HG03457 (cell line): ENCODE measurements at regions not wholly inside any gene's neighbourhood (a gene's known extent, or its start where the extent isn't known, plus 50 kb on each side); places are given as distances from the start of the nearest gene placed in this dataset.
"Not testable (repeated sequence)": the region's sequence is repeated elsewhere in the genome, so short reads cannot be mapped to it uniquely, and the experiment has no call there.

ENCODE experiments used
- ATAC-seq: cut with Tn5 transposase; IDR thresholded peaks from one replicate; pipeline ENCODE4 v1.9.1; 2021; ENCODE audit warnings: moderate number of reproducible peaks; ENCODE audit not compliant: unreplicated experiment

DNA sequence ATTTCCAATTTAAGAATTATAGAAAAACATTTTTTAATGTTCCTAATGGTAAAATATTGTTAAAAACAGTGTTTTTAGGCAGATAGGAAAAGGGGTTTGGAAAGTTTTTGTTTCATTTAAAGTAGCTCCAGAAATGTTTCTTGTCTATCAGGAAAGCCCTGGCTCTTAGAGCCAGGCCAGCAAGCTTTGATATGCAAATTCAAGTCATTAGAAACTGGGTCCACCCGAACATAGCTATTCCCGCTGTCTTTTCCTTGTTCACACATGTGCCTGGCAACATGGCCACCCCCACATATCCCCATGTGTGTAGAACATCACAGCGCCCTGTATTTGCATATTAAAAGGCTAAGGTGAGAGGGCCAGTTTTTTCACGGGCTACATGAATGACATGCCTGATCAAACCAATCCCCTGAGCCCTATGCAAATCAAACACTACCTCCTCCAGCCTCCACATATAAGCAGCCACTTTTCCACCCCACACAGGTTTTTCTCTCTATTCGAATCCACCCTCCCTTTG, 925.3 kb upstream of the CDH10 start:
- ATAC-seq: no peak

DNA sequence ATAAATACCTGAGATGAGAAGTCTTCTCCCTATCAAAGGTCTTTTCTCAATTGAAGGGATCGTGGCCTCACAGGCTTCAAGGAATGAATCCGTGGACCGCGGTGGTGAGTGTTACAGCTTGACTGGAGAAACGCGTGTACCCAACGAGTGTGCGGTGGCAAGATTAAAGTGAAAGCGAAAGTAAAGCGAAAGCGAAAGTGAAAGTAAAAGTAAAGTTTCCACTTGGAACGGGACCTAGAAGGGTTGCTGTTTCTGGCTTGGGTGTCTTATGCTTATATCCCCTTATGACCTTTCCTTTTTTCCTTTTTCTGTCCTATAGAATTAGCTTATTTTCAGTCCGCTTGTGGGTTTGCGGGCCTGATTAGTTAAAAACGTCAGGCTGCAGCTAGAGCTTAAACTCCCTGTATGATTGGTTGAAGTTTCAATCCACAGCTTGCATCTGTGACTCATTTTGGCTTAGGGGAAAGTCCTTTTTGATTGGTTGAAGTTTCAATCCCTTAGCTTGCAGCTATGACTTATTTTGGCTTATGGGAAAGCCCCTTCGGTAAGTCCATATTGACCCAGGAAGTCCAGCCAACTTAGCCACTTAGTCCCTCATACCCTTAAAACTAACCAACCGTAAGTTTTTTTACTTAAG, 924.3 kb upstream of the CDH10 start:
- ATAC-seq: no peak

DNA sequence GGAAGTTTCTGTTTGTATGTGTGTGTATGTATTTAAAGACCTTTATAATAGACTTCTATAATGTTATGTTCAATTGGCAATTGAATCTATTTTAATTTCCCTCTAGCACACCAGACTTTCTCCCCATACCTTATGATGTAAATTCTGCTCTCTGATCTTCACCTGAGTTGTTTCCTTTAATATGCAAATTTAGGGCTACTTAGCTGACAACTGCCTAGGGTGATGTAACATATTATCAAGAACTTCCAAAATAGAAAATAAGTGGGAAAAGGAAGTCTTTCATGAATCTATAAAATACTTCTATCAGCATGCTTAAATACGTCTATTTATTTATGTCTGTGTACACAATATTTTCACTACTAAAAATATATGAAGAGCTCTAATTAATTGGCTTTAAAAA, 923.5 kb upstream of the CDH10 start:
- ATAC-seq: no peak

DNA sequence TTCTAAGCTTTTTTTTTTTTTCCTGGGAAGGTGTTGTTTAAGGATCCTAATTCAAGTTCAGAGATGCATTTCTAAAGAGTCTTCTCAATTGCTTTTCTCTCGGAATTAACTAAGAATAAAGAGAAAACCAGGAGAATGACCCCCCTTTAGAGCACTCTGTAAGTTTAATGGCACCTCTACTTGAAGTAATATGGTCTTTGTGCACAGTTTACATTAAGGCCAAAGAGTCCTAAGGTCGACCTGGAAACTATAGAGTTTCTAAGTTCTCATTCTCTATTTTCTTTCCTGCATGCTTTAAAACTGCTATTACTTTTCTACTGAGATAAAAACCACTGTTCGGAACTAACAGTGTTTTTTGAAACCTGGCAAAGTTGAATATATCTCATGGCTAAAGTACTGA, 923.1 kb upstream of the CDH10 start:
- ATAC-seq: no peak

DNA sequence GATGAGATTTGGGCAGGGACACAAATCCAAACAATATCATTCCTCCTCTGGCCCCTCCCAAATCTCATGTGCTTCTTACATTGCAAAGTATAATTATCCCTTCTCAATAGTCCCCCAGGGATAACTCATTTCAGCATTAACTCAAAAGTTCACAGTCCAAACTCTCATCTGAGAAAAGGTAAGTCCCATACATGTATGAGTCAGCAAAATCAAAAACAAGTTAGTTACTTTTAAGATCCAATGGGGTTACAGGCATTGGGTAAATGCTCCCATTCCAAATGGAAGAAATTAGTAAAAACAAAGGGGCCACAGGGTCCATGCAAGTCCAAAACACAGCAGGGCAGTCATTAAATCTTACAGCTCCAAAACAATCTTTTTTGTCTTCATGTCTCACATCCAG, 917.9 kb upstream of the CDH10 start:
- ATAC-seq: no peak

DNA sequence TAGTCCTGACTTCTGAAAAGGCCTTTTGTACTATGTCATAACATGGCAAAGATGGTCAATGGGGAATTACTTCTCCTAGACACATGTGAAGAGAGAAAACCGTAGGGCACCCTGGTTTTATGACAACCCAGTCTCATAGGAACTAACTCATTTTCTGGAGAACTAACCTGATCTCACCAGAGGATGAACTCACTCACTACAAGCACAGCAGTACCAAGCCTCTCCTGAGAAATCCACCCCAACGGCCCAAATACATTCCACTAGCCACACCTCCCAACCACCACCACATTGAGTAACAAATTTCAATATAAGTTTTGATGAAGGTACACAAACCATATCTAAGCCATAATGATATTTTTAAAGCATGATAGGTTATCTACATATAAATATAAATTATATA, 909.3 kb upstream of the CDH10 start:
- no peak for ATAC-seq

DNA sequence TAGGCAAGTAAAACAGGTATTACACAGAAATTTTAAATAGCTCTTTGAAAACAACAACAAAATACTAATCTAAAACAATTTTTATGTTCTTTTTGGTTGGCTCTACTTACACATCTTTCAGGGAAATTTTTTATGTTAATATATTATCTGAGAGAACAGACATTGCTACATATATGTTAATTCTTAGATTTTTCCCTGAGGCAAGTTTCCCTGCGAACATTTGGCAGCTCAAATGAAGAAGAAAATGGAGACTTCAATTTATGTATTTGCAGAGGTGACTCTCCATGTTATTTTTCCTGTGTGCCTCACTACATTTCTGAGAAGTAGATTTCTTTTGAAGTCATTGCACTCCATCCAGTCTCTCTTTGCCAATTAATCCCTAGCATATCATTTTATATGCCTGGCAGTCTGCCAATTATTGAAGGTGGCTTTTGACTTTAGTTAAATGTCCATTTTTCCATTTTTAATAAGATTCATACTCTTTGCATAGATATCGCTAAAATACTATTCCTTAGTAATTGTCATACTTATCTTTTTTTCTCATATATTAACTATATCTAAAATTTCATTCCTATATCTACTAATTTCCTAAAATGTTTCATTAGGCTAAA, 908.2 kb upstream of the CDH10 start:
- ATAC-seq: no peak

DNA sequence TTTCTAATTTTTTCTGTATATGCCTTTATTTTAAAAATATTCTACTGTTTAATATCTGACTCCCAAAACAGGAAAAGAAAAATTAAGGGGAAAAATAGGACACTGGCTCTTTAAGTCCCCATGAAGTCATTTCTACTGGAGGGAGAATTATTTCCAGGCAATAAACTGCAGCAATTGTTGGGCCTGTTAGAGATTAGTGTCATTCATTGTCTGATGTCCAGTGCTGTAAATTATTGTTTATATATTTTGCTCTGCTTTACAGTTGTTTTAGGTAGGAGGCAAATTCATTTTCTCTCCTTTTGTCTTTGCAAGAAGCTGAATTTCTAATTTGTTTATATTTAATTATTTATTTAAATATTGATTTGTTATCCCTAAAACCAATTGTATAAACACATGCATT, 906.0 kb upstream of the CDH10 start:
- no peak for ATAC-seq

DNA sequence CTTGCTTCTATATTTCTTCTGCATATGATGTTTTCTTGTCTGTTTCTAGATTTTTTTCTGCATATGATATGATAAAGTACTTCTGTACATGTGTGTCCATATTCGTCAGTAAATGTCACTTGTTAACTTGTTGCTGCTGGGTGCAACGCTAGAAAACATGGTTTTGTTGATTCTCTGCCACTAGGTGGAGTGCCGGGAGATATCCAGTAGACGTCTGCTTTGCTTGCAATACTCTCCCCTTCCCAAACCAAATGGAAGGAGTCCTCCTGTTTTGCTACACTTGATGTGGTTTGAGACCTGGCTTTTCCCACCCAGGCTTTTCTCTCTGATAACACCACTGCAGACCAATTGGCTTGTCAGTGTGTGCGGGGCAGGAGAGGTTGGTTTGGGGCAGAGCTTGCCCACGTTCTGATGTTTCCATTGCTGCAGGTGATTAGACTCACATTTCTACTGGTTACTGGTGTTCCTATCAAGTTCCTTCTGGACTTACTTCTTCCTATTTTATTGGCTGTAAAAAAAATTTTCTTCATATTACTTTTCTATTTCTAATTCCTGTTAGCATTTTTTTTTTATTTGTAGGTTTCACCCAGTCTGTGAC, 900.0 kb upstream of the CDH10 start:
- ATAC-seq: no peak

DNA sequence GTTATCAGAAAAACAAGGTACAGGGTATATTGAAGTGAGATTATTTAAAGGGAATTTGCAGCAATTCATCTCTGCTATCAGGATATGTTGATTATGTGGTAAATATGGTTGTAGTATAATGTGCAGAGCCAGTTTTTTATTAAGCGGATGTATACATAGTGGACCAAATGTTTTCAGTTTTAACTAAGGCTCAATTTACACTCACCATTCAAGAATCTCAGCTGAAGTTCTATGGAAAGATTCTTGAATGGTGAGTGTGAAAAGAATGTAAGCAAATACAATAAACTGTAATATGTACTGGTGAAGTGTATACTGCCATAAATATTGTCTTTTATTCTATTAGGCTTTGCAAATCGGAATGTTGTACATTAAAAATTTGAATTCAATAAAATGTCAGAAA, 895.9 kb upstream of the CDH10 start:
- ATAC-seq: no peak

DNA sequence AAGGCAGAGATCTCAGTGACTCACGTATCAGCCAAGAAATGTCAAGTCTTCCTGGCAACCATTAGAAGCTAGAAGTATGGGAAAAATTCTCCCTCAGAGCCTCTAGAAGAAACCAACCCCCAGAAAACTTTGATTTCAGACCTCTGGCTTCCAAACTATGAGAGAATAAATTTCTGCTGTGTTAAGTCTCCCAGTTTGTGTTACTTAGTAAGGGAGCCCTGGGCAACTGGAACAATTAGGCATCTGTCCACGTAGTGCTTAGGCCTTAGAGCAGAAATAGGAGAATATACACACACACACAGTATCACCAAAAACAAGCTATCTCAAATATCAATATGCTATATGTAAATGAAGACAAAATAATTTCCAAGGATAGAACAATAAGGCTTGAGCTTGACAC, 894.8 kb upstream of the CDH10 start:
- no peak for ATAC-seq

DNA sequence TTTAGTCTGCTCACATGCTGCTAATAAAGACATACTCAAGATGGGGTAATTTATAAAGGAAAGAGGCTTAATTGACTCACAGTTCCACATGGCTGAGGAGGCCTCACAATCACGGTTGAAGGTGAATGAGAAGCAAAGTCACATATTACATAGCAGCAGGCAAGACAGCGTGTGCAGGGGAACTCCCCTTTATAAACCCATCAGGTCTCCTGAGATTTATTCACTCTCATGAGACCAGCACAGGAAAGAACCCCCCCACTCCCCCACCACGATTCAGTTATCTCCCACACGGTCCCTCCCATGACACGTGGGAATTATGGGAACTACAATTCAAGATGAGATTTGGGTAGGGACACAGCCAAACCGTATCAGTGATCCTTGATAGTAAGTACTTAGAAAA, 891.7 kb upstream of the CDH10 start:
- ATAC-seq: not testable (repeated sequence)

DNA sequence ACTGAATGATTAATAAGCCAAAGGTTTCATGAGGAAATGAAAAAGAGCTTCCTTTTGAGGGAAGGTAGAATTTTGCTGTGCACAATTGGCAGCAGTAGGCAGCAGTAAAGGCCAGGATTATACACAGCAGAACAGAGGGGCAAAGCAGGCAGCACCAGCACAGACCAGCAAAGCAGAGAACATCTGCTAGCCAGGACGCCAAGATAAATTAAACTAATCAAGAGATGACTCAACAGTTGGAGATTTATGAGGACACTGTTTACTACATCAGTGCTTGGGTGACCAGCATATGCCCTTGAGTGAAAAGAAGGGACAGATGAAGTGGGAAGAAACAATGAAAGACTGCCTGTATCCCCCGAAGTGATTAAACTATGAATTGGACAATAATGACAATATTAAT, 871.4 kb upstream of the CDH10 start:
- no peak for ATAC-seq

DNA sequence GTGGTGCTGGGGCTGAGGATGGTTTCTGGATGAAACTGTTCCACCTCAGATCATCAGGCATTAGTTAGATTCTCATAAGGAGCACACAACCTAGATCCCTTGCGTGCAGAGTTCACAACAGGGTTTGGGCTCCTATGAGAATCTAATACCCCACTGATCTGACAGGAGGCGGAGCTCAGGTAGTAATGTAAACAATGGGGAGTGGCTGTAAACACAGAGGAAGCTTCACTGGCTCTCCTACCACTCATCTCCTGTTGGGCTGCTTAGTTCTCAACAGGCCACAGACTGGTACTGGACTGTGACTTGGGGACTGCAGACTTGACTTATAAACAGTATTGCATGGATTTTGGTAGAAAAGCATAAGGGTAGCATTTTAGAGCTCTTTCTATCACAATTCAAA, 870.7 kb upstream of the CDH10 start:
- no peak for ATAC-seq

DNA sequence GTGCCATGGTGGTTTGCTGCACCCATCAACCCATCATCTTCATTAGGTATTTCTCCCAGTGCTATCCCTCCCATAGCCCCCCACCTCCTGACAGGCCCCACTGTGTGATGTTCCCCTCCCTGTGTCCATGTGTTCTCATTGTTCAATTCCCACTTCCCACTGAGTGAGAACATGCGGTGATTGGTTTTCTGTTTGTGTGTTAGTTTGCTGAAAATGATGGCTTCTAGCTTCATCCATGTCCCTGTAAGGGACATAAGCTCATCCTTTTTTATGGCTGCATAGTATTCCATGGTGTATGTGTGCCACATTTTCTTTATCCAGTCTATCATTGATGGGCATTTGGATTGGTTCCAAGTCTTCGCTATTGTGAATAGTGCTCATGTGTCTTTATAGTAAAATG, 865.9 kb upstream of the CDH10 start:
- ATAC-seq: not testable (repeated sequence)

DNA sequence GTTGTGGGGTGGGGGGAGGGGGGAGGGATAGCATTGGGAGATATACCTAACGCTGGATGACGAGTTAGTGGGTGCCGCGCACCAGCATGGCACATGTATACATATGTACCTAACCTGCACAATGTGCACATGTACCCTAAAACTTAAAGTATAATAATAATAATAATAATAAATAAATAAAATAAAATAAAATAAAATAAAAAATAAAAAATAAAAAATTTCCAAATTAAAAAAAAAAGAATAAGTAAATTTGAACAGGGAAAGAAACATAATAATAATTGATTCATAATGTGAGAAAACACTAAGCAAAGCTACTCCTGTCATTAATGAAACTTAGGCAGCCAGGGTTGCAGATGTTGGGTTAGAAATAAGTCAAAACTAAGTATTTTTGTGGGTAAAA, 863.2 kb upstream of the CDH10 start:
- ATAC-seq: not testable (repeated sequence)

DNA sequence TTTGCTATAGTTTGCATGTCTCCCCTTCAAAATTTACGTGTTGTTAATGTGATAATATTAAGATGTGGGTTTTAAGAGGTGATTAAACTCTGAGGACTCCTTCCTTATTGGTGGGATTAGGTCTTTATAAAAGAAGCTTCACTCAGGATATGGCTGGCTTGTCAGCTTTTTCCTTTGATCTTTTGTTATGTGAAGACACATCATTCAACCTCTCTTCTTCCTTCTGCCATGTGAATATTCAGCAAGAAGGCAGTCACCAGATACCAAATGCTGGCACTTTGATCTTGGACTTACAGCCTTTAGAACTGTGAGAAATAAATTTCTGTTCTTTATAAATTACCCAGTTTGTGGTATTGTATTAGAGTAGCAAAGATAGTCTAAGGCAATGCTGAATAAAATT, 855.9 kb upstream of the CDH10 start:
- no peak for ATAC-seq

DNA sequence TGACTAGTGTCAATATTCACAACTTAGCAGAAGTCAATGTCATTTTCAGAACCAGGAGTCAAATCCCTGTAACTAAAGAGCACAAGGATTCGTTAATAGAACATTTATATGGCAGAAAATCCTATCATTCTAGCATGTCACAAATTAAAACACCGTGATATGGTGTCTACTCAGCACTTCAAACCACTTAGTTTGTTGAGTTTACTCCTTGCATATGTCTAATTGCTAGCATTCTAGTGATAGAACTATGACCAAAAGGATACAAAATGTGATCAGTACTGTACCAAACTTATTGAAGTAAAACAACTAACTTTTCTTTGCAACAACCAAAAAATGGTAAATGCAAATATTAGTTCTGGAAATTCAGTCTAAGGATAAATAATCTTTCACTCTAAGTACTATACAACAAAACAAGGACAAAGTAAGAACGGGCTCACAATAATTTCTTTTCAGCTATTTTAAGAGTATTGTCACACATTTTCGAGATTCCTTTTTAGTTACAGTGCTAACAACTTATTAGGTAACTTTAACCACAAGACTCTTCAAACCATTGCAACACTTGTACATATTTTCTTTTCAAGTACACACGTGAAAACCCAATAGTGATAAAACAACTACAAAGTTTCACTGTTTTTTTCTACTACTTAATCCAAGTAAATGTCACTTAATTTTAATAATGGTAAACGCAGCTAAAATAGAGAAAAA, 845.2 kb upstream of the CDH10 start:
- no peak for ATAC-seq

DNA sequence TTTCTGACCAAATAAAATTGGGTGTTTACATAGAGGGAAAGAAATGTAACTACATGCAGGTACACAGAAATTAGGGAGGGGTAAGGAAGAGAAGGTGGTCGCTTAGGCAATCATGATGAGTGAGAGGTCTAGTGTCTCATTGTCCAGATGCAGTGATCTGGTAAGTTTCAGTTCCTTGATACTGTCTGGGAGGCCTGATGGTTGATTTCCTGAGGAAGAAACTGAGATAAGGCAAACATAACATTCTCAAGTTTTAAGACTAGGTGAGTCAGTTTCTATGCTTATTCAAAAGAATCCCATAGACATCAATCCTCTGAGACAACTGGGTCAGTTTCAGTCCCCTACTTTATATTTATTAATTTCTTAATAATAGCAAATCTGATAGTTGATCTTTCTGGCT, 843.3 kb upstream of the CDH10 start:
- ATAC-seq: no peak

DNA sequence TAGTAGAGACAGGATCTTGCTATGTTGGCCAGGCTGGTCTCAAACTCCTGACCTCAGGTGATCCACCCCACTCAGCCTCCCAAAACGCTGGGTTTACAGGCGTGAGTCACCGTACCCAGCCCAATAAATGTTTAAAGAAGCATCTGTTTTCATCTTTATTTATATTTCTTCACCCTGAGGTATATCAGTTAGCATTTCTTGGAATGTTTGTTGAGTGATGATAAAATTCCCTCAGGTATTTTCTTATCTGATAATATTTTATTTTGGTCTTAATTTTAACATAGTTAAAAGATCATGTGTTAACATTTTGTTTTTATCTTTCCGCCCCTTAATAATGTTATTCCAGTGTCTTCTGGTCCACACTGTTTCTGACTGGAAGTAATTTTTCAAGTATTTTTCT, 839.6 kb upstream of the CDH10 start:
- no peak for ATAC-seq

DNA sequence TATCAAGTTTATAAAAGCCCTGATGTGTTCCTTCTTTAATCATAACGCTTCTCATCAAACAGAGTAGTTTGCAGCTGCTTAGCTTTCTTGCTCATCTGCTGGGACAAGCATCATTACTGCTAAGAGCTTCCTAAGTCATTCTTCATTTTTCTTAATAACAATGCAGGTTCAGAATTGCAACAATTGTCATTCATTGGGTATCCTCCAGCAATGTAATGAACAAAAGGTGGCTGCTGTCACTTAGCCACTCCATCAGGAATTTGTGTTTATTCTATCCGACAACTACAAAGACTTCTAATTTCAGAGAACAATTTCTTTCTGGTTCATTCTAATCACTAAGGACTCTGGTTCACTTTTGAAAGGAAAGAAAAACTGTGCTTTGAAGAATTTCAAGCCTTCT, 836.7 kb upstream of the CDH10 start:
- no peak for ATAC-seq

DNA sequence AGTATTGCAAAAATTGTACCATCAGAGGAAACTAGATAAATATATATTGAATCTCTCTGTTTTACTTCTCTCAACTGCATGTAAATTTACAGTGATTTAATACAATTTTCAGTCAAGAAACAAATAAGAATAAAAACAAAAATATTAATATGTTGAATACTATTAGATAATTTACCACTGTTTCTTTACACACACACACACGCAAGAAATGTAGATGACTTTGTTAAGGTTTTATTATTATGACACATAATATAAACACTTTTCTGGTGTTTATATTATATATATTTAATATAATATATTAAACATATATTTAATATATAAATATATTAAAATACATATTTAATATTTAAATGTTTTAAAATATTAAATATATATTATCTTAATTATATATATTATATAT, 814.3 kb upstream of the CDH10 start:
- ATAC-seq: no peak
